ENCODE measurements at regions not wholly inside any gene's neighbourhood (a gene's known extent, or its start where the extent isn't known, plus 50 kb on each side); places are given as distances from the start of the nearest gene placed in this dataset.

GRCh38 chr11:28417601-28418323 lies 309.6 kb downstream of the METTL15 start:
- no peak for TF ChIP-seq CTCF (conservative IDR thresholded peaks at IDR 0.05; ENCODE audit: low read length)
- no peak for TF ChIP-seq EZH2phosphoT487 (IDR thresholded peaks at IDR 0.05; ENCODE audit: borderline replicate concordance)

Data from Loucy (cell line).